GM19239 (cell line): ENCODE measurements at regions not wholly inside any gene's neighbourhood (a gene's known extent, or its start where the extent isn't known, plus 50 kb on each side); places are given as distances from the start of the nearest gene placed in this dataset.

Experiments used
- DNase-seq: peaks from one replicate; pipeline ENCODE4 v3.0.0; 2011; ENCODE audit warnings: low spot score; ENCODE audit not compliant: insufficient read length
- FAIRE-seq: peaks from 2 replicates; lab custom pipeline; 2011; peaks lifted over from hg19 to GRCh38; lab: Jason Lieb, UNC

GRCh38 chr2:121000804-121001203 lies 265.1 kb downstream of the GLI2 start:
- FAIRE-seq (no peak), DNase-seq (no peak)

- FAIRE-seq: no peak
- DNase-seq: no peak
Measured at GRCh38 chr2:121001641-121002040, 266.0 kb downstream of the GLI2 start.

DNA sequence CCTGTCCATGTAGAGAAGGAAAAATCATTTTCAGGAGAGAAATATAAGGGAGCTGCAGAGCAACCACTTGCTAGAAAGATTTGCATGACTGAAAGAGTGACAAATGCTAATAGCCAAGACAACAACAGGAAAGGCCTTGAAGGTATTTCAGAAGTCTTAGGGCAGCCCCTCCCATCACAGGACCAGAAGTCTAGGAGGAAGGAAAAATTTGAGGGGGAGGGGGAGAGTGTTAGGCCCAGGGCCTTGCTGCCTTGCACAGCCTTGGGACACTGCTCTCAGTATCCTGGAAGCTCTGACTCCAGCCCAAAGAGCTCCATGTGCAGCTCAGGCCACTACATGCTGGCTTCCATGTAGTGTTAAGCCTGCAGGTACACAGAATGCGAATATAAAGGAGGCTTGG lies 266.9 kb downstream of the GLI2 start:
- no peak for DNase-seq
- FAIRE-seq: no peak

DNA sequence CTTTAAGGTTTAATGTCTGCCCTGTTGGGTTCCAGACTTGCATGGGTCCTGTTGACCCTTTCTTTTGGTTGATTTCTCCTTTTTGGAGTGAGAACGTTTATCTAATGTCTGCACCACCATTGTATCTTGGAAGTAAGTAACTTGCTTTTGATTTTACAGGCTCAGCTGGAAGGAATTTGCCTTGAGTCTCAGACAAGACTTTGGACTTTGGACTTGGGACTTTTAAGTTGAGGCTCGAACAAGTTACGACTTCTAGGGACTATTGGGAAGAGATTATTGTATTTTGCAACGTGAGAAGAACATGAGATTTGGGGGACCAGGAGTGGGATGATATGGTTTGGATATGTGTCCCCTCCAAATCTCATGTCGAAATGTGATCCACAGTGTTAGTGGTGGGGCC lies 267.7 kb downstream of the GLI2 start:
- no peak for FAIRE-seq
- no peak for DNase-seq

- no peak for FAIRE-seq
- no peak for DNase-seq
Measured at GRCh38 chr2:121004359-121004758, 268.7 kb downstream of the GLI2 start.

- DNase-seq: no peak
- no peak for FAIRE-seq
Measured at GRCh38 chr2:121004950-121005349, 269.3 kb downstream of the GLI2 start.

DNA sequence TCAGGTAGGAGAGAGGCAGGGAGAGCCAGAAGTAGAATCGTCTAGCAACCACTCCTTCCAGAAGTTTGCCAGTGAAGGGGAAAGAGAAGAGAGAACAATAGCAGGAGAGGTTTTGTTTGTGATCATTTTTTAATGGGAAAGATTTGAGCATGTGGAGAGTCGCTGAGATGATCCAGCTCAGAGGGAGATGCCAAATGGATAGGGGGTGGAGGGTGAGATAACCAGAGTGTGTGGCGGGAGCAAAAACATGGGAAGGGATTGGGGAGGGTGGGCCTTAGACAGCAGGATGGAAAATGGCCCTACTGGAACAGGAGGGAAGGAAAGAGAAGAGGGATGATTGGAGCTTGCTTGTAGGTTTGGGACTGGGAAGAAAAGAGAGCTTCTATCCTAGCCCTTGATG lies 269.8 kb downstream of the GLI2 start:
- no peak for FAIRE-seq
- DNase-seq: no peak

GRCh38 chr2:121006743-121007489 lies 271.2 kb downstream of the GLI2 start:
- FAIRE-seq (no peak), DNase-seq (no peak)

- DNase-seq: no peak
- no peak for FAIRE-seq
Measured at GRCh38 chr2:121007490-121007853, 271.8 kb downstream of the GLI2 start.

- FAIRE-seq (no peak), DNase-seq (no peak)
Measured at GRCh38 chr2:121008975-121009374, 273.3 kb downstream of the GLI2 start.

DNA sequence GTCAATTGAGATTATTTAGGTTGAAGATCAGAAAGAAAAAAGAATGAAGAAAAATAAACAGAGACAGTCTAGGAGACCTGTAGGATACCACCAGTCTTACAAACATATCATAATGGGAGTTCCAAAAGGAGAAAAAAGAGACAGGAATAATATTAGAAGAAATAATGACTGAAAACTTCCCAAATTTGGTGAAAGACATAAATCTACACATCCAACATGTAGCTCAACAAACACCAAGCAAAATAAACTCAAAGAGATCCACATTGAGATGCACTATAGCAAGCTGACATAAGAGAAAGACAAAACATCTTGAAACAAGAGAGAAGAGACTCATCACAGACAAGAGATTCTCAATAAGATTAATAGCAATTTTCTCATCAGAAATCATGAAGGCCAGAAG lies 274.0 kb downstream of the TFCP2L1 start:
- DNase-seq (no peak), FAIRE-seq (no peak)

GRCh38 chr2:121014876-121015275 lies 270.1 kb downstream of the TFCP2L1 start:
- DNase-seq (no peak), FAIRE-seq (no peak)

GRCh38 chr2:121015971-121016485 lies 269.0 kb downstream of the TFCP2L1 start:
- FAIRE-seq: no peak
- DNase-seq: no peak

DNA sequence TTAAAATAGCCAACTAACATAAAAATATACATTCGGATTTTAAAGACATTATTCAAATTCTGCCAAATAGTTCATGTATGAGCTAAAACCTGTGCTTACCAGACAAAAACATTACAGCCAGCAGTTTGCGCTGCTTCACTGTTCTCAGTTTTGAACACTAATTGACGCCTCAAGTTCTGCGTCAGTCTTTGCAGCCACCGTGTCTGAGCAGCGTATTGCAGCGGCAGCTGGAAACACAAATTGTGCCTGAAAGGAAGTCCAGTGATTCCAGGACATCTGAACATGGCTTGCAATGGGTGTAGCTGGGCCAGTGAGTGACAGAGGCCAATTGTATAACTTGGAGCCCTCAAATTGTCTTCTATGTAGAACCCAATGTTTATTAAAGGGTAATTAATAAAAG lies 267.6 kb downstream of the TFCP2L1 start:
- FAIRE-seq: no peak
- no peak for DNase-seq

GRCh38 chr2:121018136-121019061 lies 266.6 kb downstream of the TFCP2L1 start:
- FAIRE-seq: no peak
- DNase-seq: no peak

- DNase-seq (no peak), FAIRE-seq (no peak)
Measured at GRCh38 chr2:121019071-121019470, 265.9 kb downstream of the TFCP2L1 start.

DNA sequence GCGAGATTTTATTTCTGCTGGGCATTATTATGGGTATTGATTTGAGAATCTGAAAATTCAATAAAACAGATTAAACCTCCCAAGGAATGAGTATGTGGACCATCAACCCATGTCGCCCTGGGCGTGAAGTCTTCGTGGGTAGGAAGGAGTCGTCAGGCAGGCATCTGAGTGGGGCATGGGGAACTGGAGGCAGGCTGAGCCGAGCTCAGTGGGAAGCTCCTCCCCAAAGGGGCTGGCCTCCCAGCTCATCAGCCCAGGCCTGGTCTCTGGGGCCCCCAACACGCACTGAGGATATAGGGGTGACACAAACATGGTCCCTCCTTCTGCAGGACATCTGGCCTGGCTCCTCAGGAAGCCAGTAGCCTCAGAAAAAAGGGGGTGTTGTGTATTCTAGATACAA lies 265.2 kb downstream of the TFCP2L1 start:
- FAIRE-seq: no peak

DNA sequence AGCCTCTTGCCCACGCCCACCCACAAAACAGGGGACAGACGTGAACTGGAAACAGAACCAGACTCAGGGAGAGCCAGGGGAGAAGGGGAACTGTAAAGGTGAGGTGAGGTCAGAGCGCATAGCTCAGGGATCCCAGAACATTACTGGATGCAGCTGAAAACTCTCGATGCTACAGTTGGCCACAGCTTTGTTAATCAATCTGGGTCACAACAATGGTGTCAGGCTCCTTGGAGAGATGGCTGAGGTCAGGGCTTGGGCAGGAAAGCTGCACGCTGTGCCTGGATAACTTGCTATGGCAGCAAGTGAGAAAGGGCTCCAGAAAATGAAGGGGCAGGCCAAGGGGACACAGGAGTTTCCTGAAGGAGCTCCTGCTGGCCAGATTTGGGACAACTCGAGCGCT lies 263.3 kb downstream of the TFCP2L1 start:
- no peak for FAIRE-seq
- DNase-seq: no peak

More for the DNA sequence above, 265.2 kb downstream of the TFCP2L1 start:
- DNase-seq: no peak

GRCh38 chr2:121028577-121028976 lies 256.4 kb downstream of the TFCP2L1 start:
- FAIRE-seq (no peak), DNase-seq (no peak)

DNA sequence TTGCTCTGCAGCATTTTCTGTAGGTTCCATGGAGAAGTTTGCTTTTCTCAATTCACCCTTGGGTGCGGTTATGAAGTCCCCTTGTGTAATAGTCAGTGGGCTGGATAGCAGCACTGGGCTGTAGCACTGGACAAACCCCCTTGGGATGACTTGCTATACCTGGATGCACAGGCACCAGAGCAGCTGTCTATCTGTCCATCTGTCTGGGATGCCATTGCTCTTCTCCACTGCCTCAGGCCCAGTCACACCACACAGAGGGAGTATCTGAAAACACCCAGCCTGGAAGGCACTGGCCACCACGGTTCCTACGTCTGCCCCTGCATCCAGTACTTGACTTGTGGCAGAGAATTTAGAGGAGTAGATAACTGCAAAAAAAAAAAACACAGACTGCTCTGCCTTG lies 254.5 kb downstream of the TFCP2L1 start:
- FAIRE-seq: no peak

More for the DNA sequence above, 254.5 kb downstream of the TFCP2L1 start:
- no peak for DNase-seq
